B cell (primary cell): ENCODE measurements at regions not wholly inside any gene's neighbourhood (a gene's known extent, or its start where the extent isn't known, plus 50 kb on each side); places are given as distances from the start of the nearest gene placed in this dataset.

Experiments used
- ATAC-seq: fragments of 200-7000 bp; cut with Tn5 transposase; one replicate; pipeline ENCODE4 v1.10.0; 2021; ENCODE audit warnings: low read depth, mild to moderate bottlenecking, moderate number of reproducible peaks, moderate library complexity
- CTCF ChIA-PET: fragments of 350-600 bp; sonication (Branson Sonifier 250); formaldehyde crosslinking; loops from one replicate; lab custom pipeline; 2021; ENCODE audit warnings: antibody characterized with exemption, inconsistent platforms; lab: Charles Lee
- POLR2A ChIA-PET: fragments of 350-600 bp; sonication (Branson Sonifier 250); formaldehyde crosslinking; loops from one replicate; lab custom pipeline; 2021; ENCODE audit warnings: antibody characterized with exemption; lab: Charles Lee
- DNase-seq: peaks from one replicate; pipeline ENCODE4 v3.0.0; 2013
- H2AFZ ChIP-seq: 2 replicates; pipeline ENCODE4 v1.6.1; 2012; ENCODE audit warnings: mild to moderate bottlenecking, low read depth, low read length; ENCODE audit not compliant: insufficient read depth, poor library complexity, severe bottlenecking
- H3K27ac ChIP-seq, 2 donors: 1 replicate in 1 of 2; 2 replicates in 1 of 2; pipeline ENCODE4 v1.5.1; 2012 to 2013; ENCODE audit warnings: low read length in 2 of 2, mild to moderate bottlenecking in 2 of 2, moderate library complexity in 1 of 2
- H3K27me3 ChIP-seq, 4 experiments: fragments of 200-600 bp in 1 of 4; sonication (generic) in 1 of 4; replicated peaks in 1 of 4; 1 replicate in 2 of 4; 2 replicates in 2 of 4; pipeline versions ENCODE4 v1.6.1 to v1.7.0; 2013 to 2016; ENCODE audit warnings: low read length in 3 of 4, mild to moderate bottlenecking in 2 of 4, mixed read lengths in 1 of 4, moderate library complexity in 1 of 4; ENCODE audit not compliant: insufficient read depth in 4 of 4, control insufficient read depth in 3 of 4; ENCODE audit errors: control extremely low read depth in 1 of 4
- H3K36me3 ChIP-seq, 2 experiments: replicated peaks in 1 of 2; 1 replicate in 1 of 2; 2 replicates in 1 of 2; pipeline versions ENCODE4 v1.6.1 to v1.7.1; 2013; ENCODE audit warnings: low read length in 1 of 2; ENCODE audit not compliant: insufficient read depth in 2 of 2, control insufficient read depth in 1 of 2; ENCODE audit errors: control extremely low read depth in 1 of 2, extremely low read depth in 1 of 2
- H3K4me1 ChIP-seq, 2 donors: fragments of 200-600 bp in 1 of 2; sonication (generic) in 1 of 2; 1 replicate in 1 of 2; 2 replicates in 1 of 2; pipeline versions ENCODE4 v1.5.1 to v1.6.1; 2013 to 2017; ENCODE audit warnings: low read length in 2 of 2; ENCODE audit not compliant: control insufficient read depth in 2 of 2, insufficient read depth in 2 of 2
- H3K4me2 ChIP-seq: replicated peaks from 2 replicates; pipeline ENCODE3; 2012; ENCODE audit warnings: mild to moderate bottlenecking, low read depth, low read length; ENCODE audit not compliant: poor library complexity, severe bottlenecking
- H3K4me3 ChIP-seq, 5 experiments: fragments of 200-600 bp in 1 of 5; sonication (generic) in 1 of 5; 1 replicate in 3 of 5; 2 replicates in 2 of 5; pipeline versions ENCODE4 v1.5.1 to v1.7.0; 2011 to 2016; ENCODE audit warnings: low read length in 4 of 5, mild to moderate bottlenecking in 4 of 5, low read depth in 2 of 5, control low read depth in 1 of 5, moderate library complexity in 1 of 5; ENCODE audit not compliant: insufficient read depth in 1 of 5; ENCODE audit errors: control extremely low read depth in 1 of 5, extremely low read depth in 1 of 5
- H3K79me2 ChIP-seq: fragments of 200-600 bp; sonication (generic); one replicate; pipeline ENCODE4 v1.6.0; 2016; ENCODE audit warnings: low read length; ENCODE audit not compliant: control insufficient read depth, insufficient read depth
- H3K9ac ChIP-seq: fragments of 200-600 bp; sonication (generic); 2 replicates; pipeline ENCODE4 v1.6.1; 2017; ENCODE audit warnings: mild to moderate bottlenecking, low read length, moderate library complexity
- H3K9me3 ChIP-seq, 3 donors: one replicate each; pipeline versions ENCODE4 v1.6.1 to v1.7.1; 2013; ENCODE audit warnings: low read length in 2 of 3; ENCODE audit not compliant: control insufficient read depth in 2 of 3, insufficient read depth in 1 of 3; ENCODE audit errors: control extremely low read depth in 1 of 3
- H4K20me1 ChIP-seq: 2 replicates; pipeline ENCODE4 v1.6.0; 2012; ENCODE audit warnings: mild to moderate bottlenecking, low read length; ENCODE audit not compliant: insufficient read depth, control insufficient read depth, poor library complexity, severe bottlenecking
- H3K27ac Mint-ChIP-seq: one replicate; pipeline ENCODE4 v1.8.0; 2021; ENCODE audit warnings: mixed read lengths
- H3K27me3 Mint-ChIP-seq: one replicate; pipeline ENCODE4 v1.8.0; 2021; ENCODE audit warnings: mixed read lengths
- H3K4me1 Mint-ChIP-seq: one replicate; pipeline ENCODE4 v1.8.0; 2021; ENCODE audit warnings: mixed read lengths
- H3K4me3 Mint-ChIP-seq: one replicate; pipeline ENCODE4 v1.8.0; 2021; ENCODE audit warnings: mixed read lengths
- H3K9me3 Mint-ChIP-seq: one replicate; pipeline ENCODE4 v1.8.0; 2022; ENCODE audit warnings: mixed read lengths; ENCODE audit not compliant: insufficient read depth
- CTCF ChIP-seq: fragments of 200-600 bp; IDR thresholded peaks from one replicate; pipeline ENCODE4 v1.8.0; 2022; ENCODE audit warnings: antibody characterized with exemption, mild to moderate bottlenecking
- EZH2 ChIP-seq: IDR thresholded peaks from 2 replicates; pipeline ENCODE4 v1.6.1; 2012; ENCODE audit warnings: borderline replicate concordance, low read depth, mild to moderate bottlenecking, moderate library complexity, low read length; ENCODE audit not compliant: insufficient read depth, poor library complexity, severe bottlenecking
- WGBS: methylation state at CpG from one replicate; pipeline ENCODE4 v1.1.5; 2013; ENCODE audit warnings: missing lambda C conversion rate; ENCODE audit not compliant: insufficient coverage; 5-methylcytosine and 5-hydroxymethylcytosine counted together
- intact Hi-C: fragments of 100-400 bp; cut with micrococcal nuclease; formaldehyde crosslinking; loops from one replicate; pipeline ENCODE4 v1.10.0; 2022

GRCh38 chr1:166612886-166613285 is 226.4 kb upstream of the POGK start:
- ChIA-PET CTCF (no interaction called here), POLR2A (no interaction called here)
- intact Hi-C loops: no loop called here
- Histone ChIP-seq H3K4me2 (no peak overlapping the region), H3K36me3 (no peaks in the 10 kb centered on the region), H3K9me3 (no peaks in the 10 kb centered on the region), H3K4me1 (no peaks in the 10 kb centered on the region), H3K4me3 (no peak overlapping the region), H2AFZ (no peak overlapping the region), H3K27ac (no peak overlapping the region), H3K9ac (no peak overlapping the region), H4K20me1 (no peaks in the 10 kb centered on the region), H3K27me3 (no peaks in the 10 kb centered on the region), H3K79me2 (no peaks in the 10 kb centered on the region)
- no peak for TF ChIP-seq EZH2
- TF ChIP-seq CTCF: no peak
- no peak overlapping the region for H3K27ac Mint-ChIP-seq
- H3K27me3 Mint-ChIP-seq: no peaks in the 10 kb centered on the region
- ATAC-seq (no peak), DNase-seq (no peak)
- H3K4me1 Mint-ChIP-seq: no peaks in the 10 kb centered on the region
- 67% methylated on average over 1 of the region's 1 CpG for WGBS
- H3K9me3 Mint-ChIP-seq: no peaks in the 10 kb centered on the region
- H3K4me3 Mint-ChIP-seq: no peak overlapping the region

GRCh38 chr1:166616206-166616605 is 223.1 kb upstream of the POGK start:
- no CpG with 5 or more reads among the region's 1 CpG for WGBS
- Histone ChIP-seq H3K79me2 (no peaks in the 10 kb centered on the region), H2AFZ (no peak overlapping the region), H3K9me3 (no peaks in the 10 kb centered on the region), H3K9ac (no peak overlapping the region), H3K36me3 (no peaks in the 10 kb centered on the region), H3K4me2 (no peak overlapping the region), H3K27ac (no peak overlapping the region), H4K20me1 (no peaks in the 10 kb centered on the region), H3K4me1 (no peaks in the 10 kb centered on the region), H3K4me3 (no peak overlapping the region), H3K27me3 (peaks cover 0 to 5% (median 0%) of the 10 kb centered on the region in 4 experiments)
- no peak for ATAC-seq
- Mint-ChIP-seq H3K27me3 (no peaks in the 10 kb centered on the region), H3K4me3 (no peak overlapping the region), H3K9me3 (no peaks in the 10 kb centered on the region), H3K4me1 (no peaks in the 10 kb centered on the region), H3K27ac (no peak overlapping the region)
- TF ChIP-seq CTCF: no peak
- TF ChIP-seq EZH2: no peak
- no peak for DNase-seq
- ChIA-PET CTCF (no interaction called here), POLR2A (no interaction called here)
- intact Hi-C loops: no loop called here
